Ishikawa (cell line): ENCODE measurements at regions not wholly inside any gene's neighbourhood (a gene's known extent, or its start where the extent isn't known, plus 50 kb on each side); places are given as distances from the start of the nearest gene placed in this dataset.

ENCODE experiments used
- CEBPB ChIP-seq: IDR thresholded peaks from 2 replicates; pipeline ENCODE4 v1.6.1; 2012
- CREB1 ChIP-seq: IDR thresholded peaks from 2 replicates; pipeline ENCODE4 v1.6.1; 2012; ENCODE audit warnings: low read depth
- EGR1 ChIP-seq: IDR thresholded peaks from 2 replicates; pipeline ENCODE4 v1.6.1; 2012
- EP300 ChIP-seq: IDR thresholded peaks from 2 replicates; pipeline ENCODE4 v1.6.1; 2012; ENCODE audit warnings: borderline replicate concordance
- FOXM1 ChIP-seq: IDR thresholded peaks from 2 replicates; pipeline ENCODE4 v1.6.1; 2012; ENCODE audit warnings: low read depth, borderline replicate concordance
- NFIC ChIP-seq: IDR thresholded peaks from 2 replicates; pipeline ENCODE4 v1.6.1; 2012
- RAD21 ChIP-seq: IDR thresholded peaks from 2 replicates; pipeline ENCODE4 v1.6.1; 2012; ENCODE audit warnings: low read depth
- REST ChIP-seq: IDR thresholded peaks from 2 replicates; pipeline ENCODE4 v1.6.1; 2012; ENCODE audit warnings: low read depth, mild to moderate bottlenecking
- TAF1 ChIP-seq: IDR thresholded peaks from 2 replicates; pipeline ENCODE4 v1.6.1; 2012; ENCODE audit warnings: low read depth, mild to moderate bottlenecking
- TCF12 ChIP-seq: IDR thresholded peaks from 2 replicates; pipeline ENCODE4 v1.6.1; 2012; ENCODE audit warnings: low read depth
- YY1 ChIP-seq: IDR thresholded peaks from 2 replicates; pipeline ENCODE4 v1.6.1; 2012; ENCODE audit warnings: low read depth
- ZBTB7A ChIP-seq: IDR thresholded peaks from 2 replicates; pipeline ENCODE4 v1.6.1; 2012; ENCODE audit warnings: low read depth
- TF ChIP-seq, protein P1 (sequence below): IDR thresholded peaks from 2 replicates; pipeline ENCODE4 v1.6.1; 2012
- TF ChIP-seq, protein P2 (sequence below): IDR thresholded peaks from 2 replicates; pipeline ENCODE4 v1.6.1; 2012

- TF ChIP-seq, protein P1, sequence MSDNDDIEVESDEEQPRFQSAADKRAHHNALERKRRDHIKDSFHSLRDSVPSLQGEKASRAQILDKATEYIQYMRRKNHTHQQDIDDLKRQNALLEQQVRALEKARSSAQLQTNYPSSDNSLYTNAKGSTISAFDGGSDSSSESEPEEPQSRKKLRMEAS: no peak
- TF ChIP-seq EGR1: no peak
- TF ChIP-seq, protein P2, sequence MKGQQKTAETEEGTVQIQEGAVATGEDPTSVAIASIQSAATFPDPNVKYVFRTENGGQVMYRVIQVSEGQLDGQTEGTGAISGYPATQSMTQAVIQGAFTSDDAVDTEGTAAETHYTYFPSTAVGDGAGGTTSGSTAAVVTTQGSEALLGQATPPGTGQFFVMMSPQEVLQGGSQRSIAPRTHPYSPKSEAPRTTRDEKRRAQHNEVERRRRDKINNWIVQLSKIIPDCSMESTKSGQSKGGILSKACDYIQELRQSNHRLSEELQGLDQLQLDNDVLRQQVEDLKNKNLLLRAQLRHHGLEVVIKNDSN: no peak
- TF ChIP-seq RAD21: no peak
- TF ChIP-seq CREB1: no peak
- no peak for TF ChIP-seq REST
- no peak for TF ChIP-seq NFIC
- no peak; the same call in 1 of the 2 replicates for TF ChIP-seq CEBPB
- no peak for TF ChIP-seq YY1
- TF ChIP-seq EP300: no peak
- no peak for TF ChIP-seq ZBTB7A
- TF ChIP-seq FOXM1: no peak
- no peak for TF ChIP-seq TAF1
- TF ChIP-seq TCF12: no peak
These were observed 226.5 kb upstream of the MAP3K1 start for GRCh38 chr5:56588636-56589480.
